HUDEP-2 (cell line): ENCODE measurements at regions not wholly inside any gene's neighbourhood (a gene's known extent, or its start where the extent isn't known, plus 50 kb on each side); places are given as distances from the start of the nearest gene placed in this dataset.
"Not testable (repeated sequence)": the region's sequence is repeated elsewhere in the genome, so short reads cannot be mapped to it uniquely, and the experiment has no call there.

ENCODE experiments used
- DNase-seq, 76 experiments: peaks; one replicate each; lab custom pipeline; 2025; ENCODE audit not compliant: unreplicated experiment in 76 of 76; lab: John Stamatoyannopoulos, UW

GRCh38 chr3:66629150-66629981, 128.5 kb upstream of the LRIG1 start:
- no peak for DNase-seq

GRCh38 chr3:66629982-66630368, 129.2 kb upstream of the LRIG1 start:
- DNase-seq = no peak

GRCh38 chr3:66633402-66634381, 132.9 kb upstream of the LRIG1 start:
- no peak for DNase-seq

- DNase-seq = no peak
Observed at GRCh38 chr3:66638717-66639116, 137.9 kb upstream of the LRIG1 start.

GRCh38 chr3:66639809-66640356, 139.1 kb upstream of the LRIG1 start:
- no peak for DNase-seq

- no peak for DNase-seq
Observed at GRCh38 chr3:66642019-66642418, 141.2 kb upstream of the LRIG1 start.

- no peak for DNase-seq
Observed at GRCh38 chr3:66642484-66642883, 141.7 kb upstream of the LRIG1 start.

GRCh38 chr3:66644549-66644948, 143.7 kb upstream of the LRIG1 start:
- DNase-seq = no peak

- no peak for DNase-seq
Observed at GRCh38 chr3:66648975-66649374, 148.2 kb upstream of the LRIG1 start.

GRCh38 chr3:66651520-66651919, 150.7 kb upstream of the LRIG1 start:
- DNase-seq = not testable (repeated sequence)

GRCh38 chr3:66652100-66652499, 151.3 kb upstream of the LRIG1 start:
- not testable (repeated sequence) for DNase-seq

- DNase-seq = no peak
Observed at GRCh38 chr3:66655044-66655443, 154.2 kb upstream of the LRIG1 start.

- DNase-seq = no peak
Observed at GRCh38 chr3:66655671-66656070, 154.8 kb upstream of the LRIG1 start.

GRCh38 chr3:66656609-66657008, 155.8 kb upstream of the LRIG1 start:
- no peak for DNase-seq

GRCh38 chr3:66659056-66659455, 158.2 kb upstream of the LRIG1 start:
- DNase-seq = no peak

GRCh38 chr3:66661628-66662027, 160.8 kb upstream of the LRIG1 start:
- DNase-seq = no peak

GRCh38 chr3:66662894-66663293, 162.1 kb upstream of the LRIG1 start:
- DNase-seq = no peak

- no peak for DNase-seq
Observed at GRCh38 chr3:66665021-66665695, 164.3 kb upstream of the LRIG1 start.

GRCh38 chr3:66666362-66666761, 165.5 kb upstream of the LRIG1 start:
- no peak for DNase-seq

GRCh38 chr3:66667263-66667662, 166.4 kb upstream of the LRIG1 start:
- no peak for DNase-seq

GRCh38 chr3:66671291-66671690, 170.5 kb upstream of the LRIG1 start:
- no peak for DNase-seq
